ENCODE measurements at regions not wholly inside any gene's neighbourhood (a gene's known extent, or its start where the extent isn't known, plus 50 kb on each side); places are given as distances from the start of the nearest gene placed in this dataset.

DNA sequence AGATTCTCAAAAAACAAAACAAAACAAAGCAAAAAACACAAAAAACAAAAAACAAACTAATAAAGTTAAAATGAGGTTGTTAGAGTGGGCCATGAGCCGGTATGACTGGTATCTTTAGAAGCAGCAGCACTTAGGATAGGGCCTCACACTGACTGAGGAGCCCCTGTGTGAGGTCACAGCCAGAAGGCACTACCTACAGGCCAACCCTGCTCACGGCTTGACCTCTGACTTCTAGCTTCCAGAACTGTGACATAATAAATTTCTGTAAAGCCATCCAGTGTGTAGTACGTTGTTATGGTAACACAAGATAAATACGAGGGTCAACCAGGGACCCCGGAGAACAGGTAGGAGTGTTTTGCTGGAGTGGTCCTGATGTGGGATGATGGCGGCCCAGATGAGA is 629.6 kb downstream of the VRK1 start:
- intact Hi-C loops (cut with DNase I) = no loop called here
- ATAC-seq (no peak), DNase-seq (ENCODE audit: missing footprints) (no peak)

DNA sequence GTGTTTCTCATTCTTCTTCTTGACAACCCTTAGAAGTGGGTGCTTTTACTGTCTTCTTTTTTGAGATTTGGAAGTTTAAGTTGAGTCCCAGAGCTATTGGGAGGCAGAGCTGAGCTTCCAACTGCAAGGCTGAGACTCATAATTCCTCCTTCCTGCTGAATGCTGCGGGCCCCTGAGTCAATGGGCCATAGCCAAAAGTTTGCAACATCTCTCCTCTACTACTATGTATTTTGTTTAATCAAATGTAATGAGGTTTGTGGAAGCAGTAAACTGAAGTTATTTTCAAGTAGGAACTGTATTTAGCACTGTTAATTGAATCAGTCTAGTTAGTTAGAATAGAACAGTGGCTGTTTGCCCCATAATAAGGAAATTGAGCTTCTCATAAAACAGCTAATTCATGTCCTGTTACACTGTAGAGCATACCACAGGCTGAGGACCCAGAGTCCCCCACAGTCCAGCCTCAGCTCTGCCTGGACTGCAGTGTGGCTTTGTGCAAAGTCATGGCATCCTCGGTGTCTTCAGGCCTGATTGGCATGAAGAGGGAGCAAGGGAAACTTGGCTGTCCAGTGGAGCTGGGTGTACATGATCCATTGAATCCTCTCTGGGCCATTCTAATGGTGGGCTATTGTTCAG is 631.7 kb downstream of the VRK1 start:
- DNase-seq (ENCODE audit: missing footprints) (no peak), ATAC-seq (no peak)
- intact Hi-C loops (cut with DNase I) = no loop called here

- intact Hi-C loops (cut with DNase I) = no loop called here
- DNase-seq (ENCODE audit: missing footprints) (no peak), ATAC-seq (no peak)
Observed at GRCh38 chr14:97432586-97432985, 635.4 kb downstream of the VRK1 start.

- intact Hi-C loops (cut with DNase I) = no loop called here
- no peak for ATAC-seq
- no peak for DNase-seq (ENCODE audit: missing footprints)
Observed at GRCh38 chr14:97441740-97442362, 644.7 kb downstream of the VRK1 start.

DNA sequence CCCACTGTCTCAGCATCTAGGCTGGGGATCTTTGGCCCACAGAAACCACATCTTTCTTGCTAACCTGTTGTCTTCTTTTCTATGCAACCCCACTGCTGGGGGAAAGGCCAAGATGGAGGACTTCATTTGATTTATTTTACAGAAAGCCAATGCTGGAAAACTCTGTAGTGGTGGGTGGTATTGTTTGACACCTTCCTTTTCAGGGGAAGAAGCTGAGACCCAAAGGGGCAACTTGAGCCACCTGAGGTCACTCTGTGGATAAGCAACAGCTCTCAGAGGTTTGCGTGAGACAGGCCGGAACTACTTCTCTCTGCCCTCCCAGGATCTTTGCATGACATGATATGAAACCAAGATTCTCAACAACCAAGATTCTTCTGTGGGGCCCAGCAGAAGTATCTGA is 645.2 kb downstream of the VRK1 start:
- ATAC-seq = no peak
- no peak for DNase-seq (ENCODE audit: missing footprints)
- intact Hi-C loops (cut with DNase I) = no loop called here

GRCh38 chr14:97443412-97443811 is 646.2 kb downstream of the VRK1 start:
- intact Hi-C loops (cut with DNase I) = no loop called here
- ATAC-seq (no peak), DNase-seq (ENCODE audit: missing footprints) (no peak)

DNA sequence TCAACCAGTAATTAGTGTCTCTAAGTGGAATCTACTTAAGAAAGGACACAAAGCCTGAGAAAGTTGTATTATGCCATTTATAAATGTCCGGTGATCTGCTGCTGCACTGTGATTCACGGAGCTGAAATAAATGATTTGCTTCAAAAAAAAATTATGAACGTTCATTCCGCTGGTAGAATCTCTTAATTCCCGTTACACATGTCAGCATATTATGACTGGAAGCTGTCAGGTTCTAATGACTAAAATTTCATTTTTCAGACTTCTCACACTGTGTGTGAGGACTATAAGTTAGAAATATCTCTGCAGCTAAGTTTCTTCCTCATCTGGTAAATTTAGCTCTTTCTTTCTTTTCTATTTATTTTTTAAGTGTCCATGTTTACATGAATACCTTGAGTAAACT is 647.1 kb downstream of the VRK1 start:
- ATAC-seq = no peak
- no peak for DNase-seq (ENCODE audit: missing footprints)

DNA sequence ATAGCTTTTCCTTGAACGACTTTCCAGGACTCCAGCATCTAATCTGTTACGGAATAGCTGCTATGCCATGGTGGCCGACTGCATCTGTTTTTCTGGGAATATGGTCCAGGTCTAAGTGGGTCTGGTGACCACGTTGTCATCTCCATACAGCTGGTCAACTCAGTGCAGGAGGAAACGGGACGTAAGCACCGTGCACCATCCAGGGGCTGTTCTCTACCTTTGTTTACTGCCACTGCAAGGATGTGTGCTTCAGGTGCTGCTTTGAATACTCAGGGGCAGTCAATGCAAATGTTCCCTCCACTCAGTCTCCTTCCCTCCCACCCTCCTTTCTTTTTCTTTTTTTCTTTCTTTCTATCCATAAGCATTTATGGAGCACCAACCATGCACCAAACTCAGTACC is 648.2 kb downstream of the VRK1 start:
- no peak for DNase-seq (ENCODE audit: missing footprints)
- ATAC-seq = no peak
- intact Hi-C loops (cut with DNase I) = no loop called here

More for the DNA sequence above, 647.1 kb downstream of the VRK1 start:
- intact Hi-C loops (cut with DNase I) = no loop called here

- DNase-seq (ENCODE audit: missing footprints) = no peak
- intact Hi-C loops (cut with DNase I) = no loop called here
- no peak for ATAC-seq
Observed at GRCh38 chr14:97446087-97446486, 648.9 kb downstream of the VRK1 start.

GRCh38 chr14:97452314-97452713 is 655.1 kb downstream of the VRK1 start:
- no peak for DNase-seq (ENCODE audit: missing footprints)
- ATAC-seq = no peak
- intact Hi-C loops (cut with DNase I) = no loop called here

DNA sequence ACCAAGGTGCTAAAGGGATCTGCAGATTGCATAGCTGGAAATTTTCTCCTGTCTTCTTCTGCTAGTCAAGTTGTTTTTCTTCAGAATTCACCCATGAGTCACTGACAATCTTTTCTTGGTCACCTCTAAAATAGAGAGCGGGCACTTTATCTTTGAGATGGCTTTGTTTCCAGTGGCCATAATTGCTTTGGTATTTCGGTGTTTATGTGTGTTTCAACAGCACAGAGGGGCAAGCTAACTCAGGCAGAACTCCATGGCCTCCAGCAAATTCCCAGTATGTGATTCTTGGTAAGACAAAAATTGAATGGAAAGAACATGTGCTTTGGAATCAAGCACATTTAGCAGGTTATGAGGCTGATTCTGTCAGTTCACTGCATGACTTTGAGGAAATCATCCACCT is 656.8 kb downstream of the VRK1 start:
- no peak for DNase-seq (ENCODE audit: missing footprints)
- intact Hi-C loops (cut with DNase I) = no loop called here
- ATAC-seq = no peak

DNA sequence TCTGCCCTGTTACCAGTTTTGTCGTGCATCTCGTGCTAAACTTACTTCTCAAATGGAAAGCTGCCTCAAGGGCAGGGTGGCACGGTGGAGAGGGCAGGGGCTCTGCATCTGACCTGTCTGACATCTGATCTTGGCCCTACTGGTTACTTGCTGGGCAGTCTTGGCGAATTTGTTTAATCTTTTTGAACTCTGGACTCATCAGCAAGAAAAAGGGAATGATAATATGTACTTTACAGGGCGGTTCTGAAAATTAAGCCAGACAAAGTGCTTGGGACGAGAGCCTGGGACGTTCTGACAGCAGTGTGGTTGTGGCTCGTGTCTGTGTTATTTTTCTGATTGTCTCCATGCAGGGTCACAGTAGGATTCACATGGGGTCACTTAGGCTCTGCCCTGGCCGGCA is 659.3 kb downstream of the VRK1 start:
- DNase-seq (ENCODE audit: missing footprints) (no peak), ATAC-seq (no peak)
- intact Hi-C loops (cut with DNase I) = no loop called here

- no peak for DNase-seq (ENCODE audit: missing footprints)
- no peak for ATAC-seq
- intact Hi-C loops (cut with DNase I) = no loop called here
Observed at GRCh38 chr14:97456958-97457357, 659.8 kb downstream of the VRK1 start.

DNA sequence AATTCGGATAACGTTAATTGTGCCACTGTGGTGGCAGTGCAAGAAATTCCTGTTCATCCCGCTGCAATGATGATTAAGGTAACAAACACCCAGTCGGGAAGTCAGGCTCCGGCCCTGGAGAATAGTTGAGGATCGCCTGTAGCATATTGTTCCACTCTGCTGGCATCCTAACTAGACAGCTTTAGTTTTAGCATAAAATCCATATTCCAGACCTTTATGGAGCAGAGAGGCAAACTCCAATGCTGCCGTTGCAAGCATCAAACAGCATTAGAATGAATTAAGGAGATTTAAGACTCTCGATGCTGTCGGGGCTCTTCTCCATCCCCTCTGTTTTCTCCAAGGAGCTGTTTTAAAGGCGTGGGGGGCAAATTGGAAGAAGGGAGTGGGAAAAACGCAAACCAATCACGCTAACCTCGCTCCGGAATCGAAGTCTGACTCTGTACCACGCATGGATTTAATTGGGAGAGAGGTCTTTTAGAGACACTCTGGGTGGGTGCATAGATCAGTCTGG is 660.4 kb downstream of the VRK1 start:
- no peak for ATAC-seq

DNA sequence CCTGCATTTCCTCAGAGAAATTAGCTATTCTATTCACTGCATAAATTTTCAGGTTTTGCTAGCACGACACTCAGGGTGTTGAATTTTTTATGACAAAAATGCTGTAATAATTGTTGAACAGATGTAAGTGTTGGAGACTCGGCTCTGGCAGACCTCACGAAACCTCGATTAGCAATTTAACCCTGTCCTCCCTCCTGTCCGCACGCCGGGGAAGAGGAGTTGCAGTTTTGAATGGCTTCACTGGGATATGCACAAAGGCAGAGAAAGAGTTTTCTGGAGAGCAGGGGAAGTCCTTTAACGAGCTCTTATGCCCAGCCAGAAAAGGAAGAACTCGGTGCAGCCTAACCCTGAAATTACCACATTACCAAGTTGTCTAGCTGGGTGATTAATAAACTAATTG is 661.1 kb downstream of the VRK1 start:
- DNase-seq (ENCODE audit: missing footprints) (no peak), ATAC-seq (no peak)
- intact Hi-C loops (cut with DNase I) = no loop called here

More for the DNA sequence above, 660.4 kb downstream of the VRK1 start:
- no peak for DNase-seq (ENCODE audit: missing footprints)
- intact Hi-C loops (cut with DNase I) = no loop called here

DNA sequence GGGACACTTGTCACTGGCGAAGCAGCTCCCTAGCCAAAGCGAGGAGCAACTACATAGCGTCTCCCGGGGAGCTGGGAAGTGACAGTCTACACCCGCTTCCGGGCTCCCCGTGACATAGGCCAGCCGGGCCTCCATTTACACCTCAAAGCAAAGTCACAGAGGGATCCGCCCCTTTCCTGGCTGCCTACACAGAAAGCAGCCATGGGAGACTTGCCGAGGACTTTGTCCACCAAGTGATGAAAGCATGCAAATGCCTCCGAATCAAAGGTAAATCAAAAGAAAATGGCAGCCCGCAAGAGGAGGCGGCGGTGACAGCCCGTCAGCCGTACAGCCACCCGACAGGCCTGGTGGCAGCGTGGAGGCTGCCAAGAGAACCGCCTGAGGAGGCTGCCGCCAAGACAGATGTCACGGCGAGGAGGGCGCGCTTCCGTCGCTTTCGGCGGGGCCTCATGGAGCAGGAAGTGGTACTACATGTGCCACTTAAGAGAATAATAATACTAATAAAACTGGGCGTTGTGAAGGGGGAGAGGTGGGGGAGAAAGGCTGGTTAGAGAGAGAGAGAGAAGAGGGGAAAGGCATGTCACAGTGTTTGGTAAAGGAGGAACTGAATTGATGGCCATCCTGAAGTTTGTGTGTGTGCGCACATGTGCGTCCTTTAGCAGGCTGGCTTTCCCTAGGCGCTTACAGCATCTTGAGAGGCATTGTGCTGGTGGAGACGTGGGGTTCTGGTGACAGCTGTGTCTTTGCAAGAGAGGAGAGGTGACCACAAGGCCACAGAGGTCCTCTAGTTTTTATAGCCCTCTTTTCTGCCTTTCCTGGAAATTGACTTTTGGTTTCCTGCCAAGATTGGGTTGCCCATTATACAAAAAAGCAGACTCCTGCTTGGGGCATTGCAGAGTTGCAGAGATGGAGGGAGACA is 661.7 kb downstream of the VRK1 start:
- ATAC-seq (no peak), DNase-seq (ENCODE audit: missing footprints) (peak; percentile 73)
- intact Hi-C loops (cut with DNase I) = no loop called here

- intact Hi-C loops (cut with DNase I) = no loop called here
- ATAC-seq (no peak), DNase-seq (ENCODE audit: missing footprints) (no peak)
Observed at GRCh38 chr14:97462081-97462480, 664.9 kb downstream of the VRK1 start.

GRCh38 chr14:97468220-97468619 is 671.0 kb downstream of the VRK1 start:
- intact Hi-C loops (cut with DNase I) = no loop called here
- ATAC-seq (no peak), DNase-seq (ENCODE audit: missing footprints) (no peak)

- intact Hi-C loops (cut with DNase I) = no loop called here
- DNase-seq (ENCODE audit: missing footprints) (no peak), ATAC-seq (no peak)
Observed at GRCh38 chr14:97477353-97477752, 680.2 kb downstream of the VRK1 start.

DNA sequence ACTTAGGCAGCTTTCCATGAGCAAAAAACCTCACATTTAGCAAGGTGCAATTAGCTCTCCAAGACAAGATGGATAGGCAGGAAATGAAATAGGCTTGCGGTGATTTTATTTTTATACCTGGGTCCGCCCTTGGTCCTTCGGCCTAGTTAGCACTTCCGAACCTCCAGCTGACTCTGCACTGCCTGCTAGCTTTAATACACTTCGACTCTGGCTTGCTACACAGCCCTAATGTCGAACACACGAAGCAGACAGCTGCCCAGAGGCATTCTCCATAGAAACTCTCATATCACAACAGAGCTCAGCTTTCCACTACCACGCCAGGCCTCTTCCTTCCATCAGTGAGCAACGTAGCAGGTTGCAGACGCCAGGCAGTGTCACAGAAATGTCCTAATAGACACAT is 688.0 kb downstream of the VRK1 start:
- DNase-seq (ENCODE audit: missing footprints) (no peak), ATAC-seq (no peak)
- intact Hi-C loops (cut with DNase I) = no loop called here

Measured in Right ventricle myocardium inferior (tissue), 1 donor.